HG03095 (cell line): ENCODE measurements at regions not wholly inside any gene's neighbourhood (a gene's known extent, or its start where the extent isn't known, plus 50 kb on each side); places are given as distances from the start of the nearest gene placed in this dataset.
A peak's percentile ranks its signal among the peaks of the same experiment; 100 is the strongest.
"Not testable (repeated sequence)": the region's sequence is repeated elsewhere in the genome, so short reads cannot be mapped to it uniquely, and the experiment has no call there.

Source experiments
- ATAC-seq: cut with Tn5 transposase; IDR thresholded peaks from one replicate; pipeline ENCODE4 v1.9.1; 2021; ENCODE audit warnings: moderate library complexity; ENCODE audit not compliant: unreplicated experiment

DNA sequence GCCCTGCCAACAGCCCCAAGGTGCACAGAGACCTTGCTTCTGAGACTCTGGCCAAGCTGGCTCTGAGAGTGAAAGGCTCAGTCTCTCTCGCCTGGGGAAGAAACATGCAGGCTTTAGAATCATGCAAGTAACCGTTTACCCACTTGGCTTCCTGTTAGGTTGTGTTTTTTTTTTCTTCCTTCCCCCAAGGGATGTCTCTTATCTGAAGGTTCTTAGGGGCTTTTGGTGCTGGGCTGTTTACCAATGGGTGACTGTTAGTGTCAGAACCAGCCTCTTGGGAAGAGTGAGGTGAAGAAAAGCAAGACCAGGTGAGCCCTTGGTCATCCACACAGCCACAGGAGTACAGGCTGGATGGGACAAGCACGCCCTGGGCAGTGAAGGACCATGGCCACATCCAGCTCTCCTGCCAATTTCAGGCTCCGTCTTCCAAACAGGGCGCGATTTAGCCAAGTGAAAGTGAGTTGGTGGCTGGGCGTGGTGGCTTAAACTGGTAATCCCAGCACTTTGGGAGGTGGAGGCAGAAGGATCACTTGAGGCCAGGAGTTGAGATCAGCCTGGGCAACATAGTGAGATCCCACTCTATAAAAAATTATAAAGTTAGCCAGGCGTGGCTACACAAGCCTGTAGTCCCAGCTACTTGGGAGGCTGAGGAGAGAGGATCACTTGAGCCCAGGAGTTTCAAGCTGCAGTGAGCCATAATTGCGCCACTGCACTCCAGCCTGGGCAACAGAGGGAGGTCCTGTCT lies 76.3 kb upstream of the CUX1 start:
- ATAC-seq, result peak; percentile 70

DNA sequence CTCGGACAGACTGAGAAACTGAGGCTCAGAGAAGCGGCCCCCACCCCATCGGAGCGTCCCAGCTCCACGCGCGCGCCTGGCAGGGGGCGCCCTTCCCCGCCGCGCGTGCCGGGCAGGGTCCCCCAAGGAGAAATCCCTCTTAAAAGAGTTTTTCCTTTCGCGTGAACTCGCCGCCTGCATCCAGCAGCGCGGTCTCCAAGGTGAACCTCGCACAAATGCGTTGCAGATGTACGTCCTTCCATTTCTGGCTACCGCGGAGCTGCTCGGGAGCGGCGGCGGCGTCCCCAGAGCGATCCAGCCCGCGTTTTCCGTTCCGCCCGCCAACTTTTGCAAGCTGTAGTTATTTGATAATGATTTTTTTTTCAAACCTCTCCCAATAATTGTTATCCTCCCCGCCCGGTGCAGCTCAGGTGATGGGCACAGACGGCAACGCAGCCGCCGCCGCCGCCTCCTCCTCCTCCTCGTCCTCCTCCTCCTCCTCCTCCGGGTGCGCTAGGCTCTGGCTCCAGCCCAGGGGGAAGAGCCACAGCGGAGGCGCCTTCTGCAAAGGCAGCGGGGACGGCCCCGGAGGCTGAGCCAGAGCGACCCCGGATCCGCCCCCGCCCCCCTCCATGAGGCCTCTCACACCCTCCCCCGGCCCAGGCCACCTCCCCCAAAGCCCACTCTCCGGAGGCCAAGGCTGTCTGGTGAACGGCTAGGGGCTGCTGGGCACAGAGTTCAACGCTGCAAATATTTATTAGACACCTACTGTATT lies 74.0 kb upstream of the CUX1 start:
- no peak for ATAC-seq

DNA sequence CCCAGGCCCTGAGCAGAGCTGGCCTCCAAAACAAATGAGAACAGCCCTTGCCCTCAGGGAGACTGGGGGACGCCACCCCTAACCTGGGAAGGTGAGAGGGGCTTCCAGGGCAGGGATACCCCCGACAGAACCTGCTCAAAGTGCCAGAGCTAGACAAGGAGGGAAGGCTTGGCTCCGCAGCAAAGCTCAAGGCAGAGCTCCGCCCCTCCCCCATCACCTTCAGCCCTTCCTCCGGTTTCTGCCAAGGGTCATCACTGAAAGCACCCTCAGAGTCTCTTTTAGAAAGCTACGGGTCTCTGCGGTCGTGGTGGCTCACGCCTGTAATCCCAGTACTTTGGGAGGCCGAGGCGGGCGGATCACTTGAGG lies 73.4 kb upstream of the CUX1 start:
- ATAC-seq, result no peak

DNA sequence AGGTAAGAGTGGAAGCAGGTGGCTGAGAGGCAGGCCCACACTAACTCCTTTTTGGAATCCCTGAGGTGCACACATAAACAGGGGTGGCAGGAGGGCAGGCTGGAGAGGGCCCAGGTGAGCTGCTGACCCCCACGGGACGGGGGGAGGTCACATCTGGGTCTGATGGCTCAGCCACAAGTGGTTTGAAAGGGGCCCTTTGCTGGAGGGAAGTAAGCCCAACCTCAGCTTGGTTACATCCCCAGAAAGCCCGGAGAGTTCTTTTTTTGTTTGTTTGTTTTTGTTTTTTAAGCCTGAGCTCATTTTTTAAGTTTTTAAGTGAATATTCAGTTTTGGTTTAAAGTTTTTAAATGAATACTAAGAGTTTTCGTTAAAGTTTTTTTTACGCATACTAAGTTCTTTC lies 72.8 kb upstream of the CUX1 start:
- ATAC-seq, result no peak

DNA sequence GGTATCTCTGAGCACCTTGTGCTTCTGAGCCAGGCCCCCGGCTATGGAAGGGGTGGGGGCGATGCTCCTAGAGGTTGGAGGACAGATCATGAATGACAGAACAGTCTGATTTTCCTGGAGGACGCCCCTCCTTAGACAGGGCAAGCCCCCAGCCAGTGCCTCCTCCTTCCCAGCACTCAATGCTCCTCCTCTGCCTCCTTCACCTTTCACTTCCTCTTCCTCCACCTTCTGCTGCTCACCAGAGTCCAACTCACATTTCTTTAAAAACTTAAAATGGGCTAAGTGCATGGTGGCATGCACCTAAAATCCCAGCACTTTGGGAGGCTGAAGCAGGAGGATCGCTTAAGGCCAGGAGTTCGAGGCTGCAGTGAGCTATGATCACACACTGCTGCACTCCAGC lies 71.1 kb upstream of the CUX1 start:
- ATAC-seq, result no peak

DNA sequence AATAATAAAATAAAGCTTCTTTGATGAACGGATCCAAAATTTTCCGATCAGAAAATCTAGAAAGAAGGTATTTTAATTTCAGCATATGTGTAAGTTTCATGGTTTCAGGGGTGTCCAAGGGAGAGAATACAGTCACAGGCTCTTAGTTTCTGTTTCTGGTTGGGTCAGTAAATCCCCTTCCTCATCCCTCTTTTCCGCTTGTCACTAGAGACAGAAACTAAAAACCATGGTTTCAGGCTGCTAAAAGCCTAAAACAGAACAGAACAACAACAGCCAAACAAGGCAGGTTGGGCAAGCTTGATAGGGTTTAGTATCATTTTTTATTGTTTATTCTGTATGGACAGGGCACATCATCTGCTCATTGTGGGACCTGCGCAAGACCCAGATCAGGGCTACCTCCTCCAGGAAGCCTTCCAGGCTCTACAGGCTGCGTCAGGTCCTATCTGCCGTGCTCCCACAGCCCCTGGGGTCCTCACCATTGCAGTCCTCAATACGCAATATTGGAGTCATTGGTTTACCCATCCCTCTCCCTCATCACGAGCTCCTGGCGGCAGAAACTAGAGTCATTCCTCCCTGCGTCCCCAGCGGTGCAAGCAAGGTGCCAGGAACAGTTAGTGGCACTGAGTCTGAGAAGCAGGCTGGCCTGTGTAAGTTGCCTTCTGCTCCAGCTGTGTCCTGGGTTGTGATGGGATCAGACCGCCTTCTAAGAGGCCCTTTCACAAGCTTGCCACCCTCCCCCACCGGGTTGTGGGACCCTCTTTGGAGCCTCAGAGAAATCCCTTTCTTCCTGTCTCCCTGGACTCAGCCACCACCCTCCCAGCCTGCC lies 70.2 kb upstream of the CUX1 start:
- ATAC-seq, result no peak

DNA sequence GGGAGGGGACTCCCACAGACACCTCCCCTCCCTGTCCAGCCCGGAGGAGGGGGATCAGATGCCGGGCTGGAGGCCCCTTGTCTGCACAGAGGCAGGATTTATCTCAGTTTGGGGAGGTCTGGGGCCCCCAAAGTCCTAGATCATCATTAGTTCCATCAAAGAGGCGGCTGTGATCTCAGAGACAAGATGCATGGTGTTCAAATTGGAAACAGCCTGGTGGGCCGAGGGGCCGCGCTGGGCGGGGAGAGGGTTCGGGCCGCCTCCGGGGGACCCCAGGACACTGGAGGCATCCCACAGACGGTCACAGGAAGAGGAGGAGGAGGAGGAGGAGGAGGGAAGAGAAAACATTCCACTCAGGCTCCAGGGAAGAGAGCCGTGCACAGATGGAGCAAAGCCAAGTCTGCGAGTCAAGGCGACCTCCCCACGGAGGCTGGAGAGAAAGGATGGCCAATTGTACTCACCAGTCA lies 69.5 kb upstream of the CUX1 start:
- no peak for ATAC-seq

DNA sequence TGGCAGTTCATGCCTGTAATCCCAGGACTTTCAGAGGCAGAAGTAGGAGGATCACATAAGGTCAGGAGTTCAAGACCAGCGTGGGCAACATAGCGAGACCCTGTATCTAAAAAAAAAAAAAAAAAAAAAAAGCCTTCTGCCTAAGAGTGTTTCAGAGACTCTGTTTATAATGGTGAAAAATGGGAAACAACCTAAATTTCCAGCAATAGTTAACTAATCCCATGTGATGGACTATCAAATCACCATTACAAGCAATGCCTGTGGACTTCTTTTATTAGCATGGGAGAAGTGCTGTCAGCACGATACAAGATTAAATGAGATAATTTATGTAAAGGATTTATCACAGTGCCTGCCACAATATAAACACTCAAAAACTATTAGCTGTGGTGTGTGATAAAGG lies 67.5 kb upstream of the CUX1 start:
- no peak for ATAC-seq

DNA sequence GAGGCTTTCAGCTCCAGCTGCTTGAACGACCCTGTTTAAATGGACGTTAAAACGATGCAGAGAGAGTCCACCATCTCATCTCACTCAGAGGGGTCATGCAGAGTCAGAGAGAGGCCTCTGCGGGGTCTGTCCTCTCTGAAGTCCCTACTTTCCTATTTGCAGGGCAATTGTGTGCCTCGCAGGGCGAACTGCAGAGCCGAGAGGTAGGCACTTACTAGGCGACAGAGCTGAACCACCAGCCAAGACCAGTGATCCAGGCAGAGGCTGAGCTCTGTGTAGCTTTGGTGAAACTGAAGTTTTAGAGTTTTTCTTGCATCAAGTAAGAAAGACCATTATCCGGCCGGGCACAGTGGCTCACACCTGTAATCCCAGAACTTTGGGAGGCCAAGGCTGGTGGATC lies 64.1 kb upstream of the CUX1 start:
- no peak for ATAC-seq

DNA sequence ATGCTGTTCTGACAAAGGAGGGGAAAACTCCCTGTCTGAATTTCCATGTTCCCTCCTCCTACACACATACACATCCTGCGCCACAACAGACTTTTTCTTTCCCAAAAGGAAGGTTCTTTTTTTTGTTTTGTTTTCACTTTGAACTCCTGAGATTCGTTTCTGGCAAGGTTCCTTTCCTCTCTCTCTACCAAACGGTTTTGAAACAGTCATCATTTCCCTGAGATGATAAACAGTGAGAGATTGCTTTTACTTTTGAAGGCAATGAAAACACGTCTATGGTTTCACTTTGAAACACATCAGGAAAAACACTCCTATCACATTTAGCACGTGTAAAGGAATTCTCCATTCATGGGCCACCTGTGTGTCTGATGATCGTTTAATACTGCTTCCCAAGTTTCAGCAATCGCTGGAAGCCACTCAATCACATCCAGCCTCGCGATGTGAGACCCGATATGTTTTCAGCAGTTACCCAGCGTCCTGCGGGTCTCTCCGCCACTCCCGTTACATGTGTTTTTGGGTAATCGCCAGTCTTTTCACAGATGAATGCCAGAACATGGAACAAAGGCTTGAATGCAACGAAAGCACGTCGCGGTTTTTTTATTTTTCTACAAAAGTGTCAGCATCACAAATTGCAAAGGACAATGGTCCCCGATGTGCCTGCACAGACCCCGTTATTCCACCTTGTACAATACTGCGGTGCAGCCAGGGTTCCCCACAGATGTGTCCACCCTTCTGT lies 62.8 kb upstream of the CUX1 start:
- ATAC-seq, result no peak

DNA sequence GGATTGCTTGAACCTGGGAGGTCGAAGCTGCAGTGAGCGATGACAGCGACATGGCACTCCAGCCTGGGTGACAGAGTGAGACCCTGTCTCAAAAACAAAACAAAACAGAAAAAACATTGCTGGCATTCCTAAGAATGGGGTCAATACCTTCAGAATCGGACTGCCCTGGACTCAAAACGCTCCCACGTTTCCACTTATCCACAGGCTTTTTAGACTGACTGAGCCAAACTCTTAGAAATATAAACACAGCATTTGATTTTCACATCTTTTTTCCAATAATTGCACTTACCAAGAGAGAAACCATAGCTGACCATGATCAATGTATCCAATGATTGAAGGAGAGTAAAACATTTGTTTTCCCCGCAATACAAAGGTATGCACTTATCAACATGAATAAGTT lies 59.5 kb upstream of the CUX1 start:
- no peak for ATAC-seq

DNA sequence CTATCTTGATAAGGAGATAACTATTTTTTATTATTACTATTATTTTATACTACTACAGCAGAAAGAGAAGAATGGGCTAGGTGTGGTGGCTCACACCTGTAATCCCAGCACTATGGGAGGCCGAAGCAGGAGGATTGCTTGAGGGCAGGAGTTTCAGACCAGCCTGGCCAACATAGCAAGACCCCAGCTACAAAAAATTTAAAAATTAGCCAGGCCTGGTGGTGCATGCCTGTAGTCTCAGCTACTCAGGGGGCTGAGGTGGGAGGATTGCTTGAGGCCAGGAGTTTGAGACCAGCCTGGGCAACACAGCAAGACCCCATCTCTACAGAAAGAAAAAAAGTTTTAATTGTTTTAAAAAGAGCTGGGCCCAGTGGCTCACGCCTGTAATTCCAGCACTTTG lies 58.9 kb upstream of the CUX1 start:
- ATAC-seq, result not testable (repeated sequence)

DNA sequence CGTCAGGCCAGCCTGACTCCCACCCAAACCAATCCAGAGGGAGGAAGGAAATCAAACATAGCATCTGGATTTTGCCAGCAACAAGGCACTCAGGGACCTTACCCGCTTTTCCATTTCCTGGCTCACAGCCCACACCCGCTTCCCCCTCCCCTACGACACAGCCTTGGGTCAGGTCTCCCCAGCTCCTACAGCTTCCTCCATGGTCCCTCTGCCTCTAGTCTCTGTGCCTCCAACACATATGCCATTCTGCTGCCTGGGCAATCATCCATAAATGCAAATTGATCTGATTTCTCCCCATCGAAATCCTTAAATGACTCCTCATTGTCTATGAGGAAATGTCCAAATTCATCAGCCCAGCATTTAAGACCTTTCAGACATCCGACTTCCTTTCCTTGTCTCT lies 53.2 kb upstream of the CUX1 start:
- no peak for ATAC-seq

DNA sequence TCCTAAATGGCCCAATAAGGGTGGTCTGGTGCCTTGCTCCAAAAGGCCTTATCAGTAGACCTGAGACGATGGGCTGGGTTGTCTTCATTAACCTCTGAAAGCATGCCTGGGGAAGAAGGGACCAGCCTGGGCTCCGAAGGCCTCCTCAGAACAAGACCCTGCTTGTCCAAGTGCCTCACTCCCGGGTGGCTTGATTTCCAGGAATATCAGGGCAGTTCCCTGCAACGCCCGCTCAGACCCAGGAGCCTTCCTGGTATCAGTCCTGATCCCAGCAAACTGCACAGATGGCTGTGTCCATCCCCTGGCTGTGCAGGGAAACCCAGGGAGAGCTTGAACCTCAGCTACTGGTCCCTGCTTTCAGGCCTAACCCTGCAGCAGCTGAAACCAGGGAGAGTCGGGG lies 49.9 kb upstream of the CUX1 start:
- no peak for ATAC-seq
